Suprapubic skin (tissue), 4 donors: ENCODE measurements at regions not wholly inside any gene's neighbourhood (a gene's known extent, or its start where the extent isn't known, plus 50 kb on each side); places are given as distances from the start of the nearest gene placed in this dataset.

Source experiments
- DNase-seq, 2 donors: peaks; one replicate each; pipeline ENCODE4 v3.0.0-alpha.2; 2019; ENCODE audit warnings: low spot score in 2 of 2
- H3K27ac ChIP-seq: fragments of 200-600 bp; sonication (generic); one replicate; pipeline ENCODE4 v1.5.1; 2019
- H3K27me3 ChIP-seq: fragments of 200-600 bp; sonication (generic); one replicate; pipeline ENCODE4 v1.5.1; 2019
- H3K36me3 ChIP-seq: fragments of 200-600 bp; sonication (generic); one replicate; pipeline ENCODE4 v1.5.1; 2019
- H3K4me1 ChIP-seq: fragments of 200-600 bp; sonication (generic); one replicate; pipeline ENCODE4 v1.5.1; 2019
- H3K4me3 ChIP-seq: fragments of 200-600 bp; sonication (generic); one replicate; pipeline ENCODE4 v1.5.1; 2019; ENCODE audit warnings: mild to moderate bottlenecking
- H3K9me3 ChIP-seq: fragments of 200-600 bp; sonication (generic); one replicate; pipeline ENCODE4 v1.5.1; 2019
- CTCF ChIP-seq, 2 donors: fragments of 200-600 bp in 1 of 2; fragments of 450-650 bp in 1 of 2; sonication (generic) in 1 of 2; IDR thresholded peaks; one replicate each; pipeline ENCODE4 v1.5.1; 2016 to 2019; ENCODE audit warnings: antibody characterized with exemption in 2 of 2, mild to moderate bottlenecking in 1 of 2, moderate library complexity in 1 of 2
- EP300 ChIP-seq: sonication (generic); formaldehyde crosslinking; IDR thresholded peaks from one replicate; pipeline ENCODE4 v1.6.1; 2017; ENCODE audit warnings: antibody characterized with exemption
- POLR2A ChIP-seq, 2 donors: fragments of 450-650 bp; IDR thresholded peaks; one replicate each; pipeline ENCODE4 v1.6.1; 2017; ENCODE audit warnings: antibody characterized with exemption in 2 of 2, mild to moderate bottlenecking in 2 of 2, moderate library complexity in 2 of 2
- POLR2AphosphoS5 ChIP-seq, 3 donors: sonication (generic); formaldehyde crosslinking; IDR thresholded peaks; one replicate each; pipeline ENCODE4 v1.6.1; 2017; ENCODE audit warnings: antibody characterized with exemption in 3 of 3
- WGBS: methylation state at CpG from one replicate; pipeline ENCODE4 v1.1.5; 2018; 5-methylcytosine and 5-hydroxymethylcytosine counted together

GRCh38 chr12:92369636-92370035, 224.0 kb upstream of the BTG1 start:
- H3K27ac ChIP-seq: no peak overlapping the region
- H3K27me3 ChIP-seq: no peaks in the 10 kb centered on the region
- no peaks in the 10 kb centered on the region for H3K36me3 ChIP-seq
- TF ChIP-seq EP300 (no peak), CTCF (IDR thresholded peaks at IDR 0.05) (no peak), POLR2AphosphoS5 (IDR thresholded peaks at IDR 0.05) (no peak), POLR2A (IDR thresholded peaks at IDR 0.05) (no peak)
- no peaks in the 10 kb centered on the region for H3K4me1 ChIP-seq
- DNase-seq: no peak
- 70% methylated on average over 2 of the region's 2 CpGs for WGBS
- H3K4me3 ChIP-seq: no peak overlapping the region
- H3K9me3 ChIP-seq: no peaks in the 10 kb centered on the region

- no peaks in the 10 kb centered on the region for H3K9me3 ChIP-seq
- no peak overlapping the region for H3K4me3 ChIP-seq
- no peaks in the 10 kb centered on the region for H3K4me1 ChIP-seq
- no peak overlapping the region for H3K27ac ChIP-seq
- WGBS: 88% methylated on average over 3 of the region's 3 CpGs
- TF ChIP-seq POLR2A (IDR thresholded peaks at IDR 0.05) (no peak), POLR2AphosphoS5 (IDR thresholded peaks at IDR 0.05) (no peak), CTCF (IDR thresholded peaks at IDR 0.05) (no peak), EP300 (no peak)
- no peaks in the 10 kb centered on the region for H3K27me3 ChIP-seq
- DNase-seq: no peak
- H3K36me3 ChIP-seq: no peaks in the 10 kb centered on the region
These were observed 223.4 kb upstream of the BTG1 start for GRCh38 chr12:92369056-92369455.

- 81% methylated on average over 2 of the region's 2 CpGs for WGBS
- TF ChIP-seq EP300: no peak
- no peak for TF ChIP-seq POLR2A (IDR thresholded peaks at IDR 0.05)
- no peak for TF ChIP-seq CTCF (IDR thresholded peaks at IDR 0.05)
- TF ChIP-seq POLR2AphosphoS5 (IDR thresholded peaks at IDR 0.05): no peak
- Histone ChIP-seq H3K36me3 (no peaks in the 10 kb centered on the region), H3K9me3 (no peaks in the 10 kb centered on the region), H3K27me3 (no peaks in the 10 kb centered on the region), H3K4me3 (no peak overlapping the region), H3K4me1 (peaks cover 5% of the 10 kb centered on the region), H3K27ac (no peak overlapping the region)
- DNase-seq: no peak
These were observed 220.2 kb upstream of the BTG1 start for GRCh38 chr12:92365836-92366235.

GRCh38 chr12:92365333-92365732, 219.7 kb upstream of the BTG1 start:
- H3K27me3 ChIP-seq: no peaks in the 10 kb centered on the region
- WGBS: 100% methylated on average over 1 of the region's 1 CpG
- TF ChIP-seq POLR2A (IDR thresholded peaks at IDR 0.05) (no peak), EP300 (no peak), CTCF (IDR thresholded peaks at IDR 0.05) (no peak), POLR2AphosphoS5 (IDR thresholded peaks at IDR 0.05) (no peak)
- no peak overlapping the region for H3K4me3 ChIP-seq
- H3K4me1 ChIP-seq: peaks cover 5% of the 10 kb centered on the region
- no peaks in the 10 kb centered on the region for H3K36me3 ChIP-seq
- no peak for DNase-seq
- H3K27ac ChIP-seq: no peak overlapping the region
- H3K9me3 ChIP-seq: no peaks in the 10 kb centered on the region

- Histone ChIP-seq H3K27ac (peak overlapping the region; percentile 49), H3K9me3 (no peaks in the 10 kb centered on the region), H3K36me3 (no peaks in the 10 kb centered on the region), H3K4me3 (peak overlapping the region; percentile 29), H3K27me3 (no peaks in the 10 kb centered on the region), H3K4me1 (peaks cover 5% of the 10 kb centered on the region)
- no peak for DNase-seq
- TF ChIP-seq EP300 (no peak), POLR2A (IDR thresholded peaks at IDR 0.05) (no peak), POLR2AphosphoS5 (IDR thresholded peaks at IDR 0.05) (no peak), CTCF (IDR thresholded peaks at IDR 0.05) (no peak)
- WGBS: 43% methylated on average over 11 of the region's 11 CpGs
These were observed 217.9 kb upstream of the BTG1 start for GRCh38 chr12:92363295-92364146.
